ENCODE measurements at regions not wholly inside any gene's neighbourhood (a gene's known extent, or its start where the extent isn't known, plus 50 kb on each side); places are given as distances from the start of the nearest gene placed in this dataset.
"Not testable (repeated sequence)": the region's sequence is repeated elsewhere in the genome, so short reads cannot be mapped to it uniquely, and the experiment has no call there.

DNA sequence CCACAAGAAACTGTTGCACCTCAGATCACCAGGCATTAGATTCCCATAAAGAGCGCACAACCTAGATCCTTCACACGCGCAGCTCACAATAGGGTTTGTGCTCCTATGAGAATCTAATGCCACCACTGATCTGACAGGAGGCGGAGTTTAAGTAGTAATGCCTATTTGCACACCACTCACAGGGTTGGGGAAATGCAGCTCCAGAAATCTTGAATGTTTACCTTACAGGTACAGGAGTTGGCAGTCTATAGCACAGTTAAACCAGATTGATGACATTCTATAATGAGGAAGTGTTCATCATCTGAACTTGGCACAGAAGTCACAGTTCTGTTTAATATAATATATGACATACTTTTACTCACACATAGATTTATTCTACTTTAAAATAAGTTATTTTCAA is 732.2 kb upstream of the ZNF608 start:
- H3K4me3 ChIP-seq (ENCODE audit: low read depth, low read length), result no peak overlapping the region

DNA sequence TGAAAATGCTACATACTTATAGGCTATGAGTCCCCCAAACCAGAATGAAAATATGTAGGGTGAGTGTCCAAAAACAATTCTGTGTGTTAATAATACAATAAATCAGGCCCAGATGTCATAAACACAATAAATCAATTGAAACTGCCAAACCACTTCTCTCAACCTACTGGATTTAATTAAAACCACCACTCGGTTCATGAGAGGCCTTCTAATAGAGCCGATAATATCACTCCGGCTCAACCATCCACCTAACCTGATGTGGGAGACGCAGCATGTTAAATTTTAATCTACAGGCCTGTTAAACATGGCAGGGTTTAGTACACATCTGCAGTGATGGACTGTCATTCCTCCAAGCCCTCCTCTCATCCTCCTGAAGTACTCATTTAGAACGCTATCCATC is 734.5 kb upstream of the ZNF608 start:
- no peak overlapping the region for H3K4me3 ChIP-seq (ENCODE audit: low read depth, low read length)

DNA sequence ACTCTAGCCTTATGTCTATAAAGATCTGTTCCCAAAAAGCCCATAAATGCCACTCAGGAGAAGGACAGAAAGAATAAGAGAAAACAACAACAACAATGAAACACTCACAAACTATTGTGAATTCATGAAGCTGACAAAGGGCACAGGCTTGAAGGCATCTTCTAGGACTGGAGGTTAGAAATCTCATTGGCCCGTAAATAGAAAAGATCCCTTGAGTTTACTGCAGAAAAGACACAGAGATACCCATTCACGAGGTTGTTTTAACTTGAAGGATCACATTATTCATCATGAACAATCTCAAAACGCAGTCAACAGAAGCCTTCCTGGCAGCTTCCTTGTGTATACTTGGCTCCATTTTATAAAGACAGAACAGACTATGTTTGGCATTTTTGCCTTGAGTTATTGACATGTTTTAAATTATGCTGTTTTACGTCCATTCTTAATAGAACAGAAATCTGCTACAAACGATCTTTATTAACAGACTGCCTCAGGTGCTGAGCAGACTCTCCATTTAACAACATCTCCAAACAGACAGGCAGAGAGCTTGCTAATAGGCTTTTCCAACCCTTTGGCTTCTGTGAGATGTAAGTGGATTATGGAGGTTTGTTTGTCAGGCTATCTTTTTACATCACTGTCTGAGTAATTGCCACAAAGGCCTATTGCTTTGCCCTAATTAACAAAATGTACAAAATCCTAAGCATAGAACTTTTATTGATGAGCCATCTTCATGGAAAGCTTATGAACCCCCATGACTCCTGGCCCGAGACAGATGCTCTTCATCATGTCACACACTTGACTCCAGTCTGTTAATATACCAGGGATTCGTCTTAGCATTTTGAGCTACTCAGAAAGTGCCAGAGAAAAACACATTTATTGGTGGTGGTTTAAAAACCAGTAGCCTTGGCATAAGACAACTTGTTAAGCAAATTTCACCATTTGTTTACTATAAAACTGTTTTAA is 735.3 kb upstream of the ZNF608 start:
- no peak overlapping the region for H3K4me3 ChIP-seq (ENCODE audit: low read depth, low read length)

DNA sequence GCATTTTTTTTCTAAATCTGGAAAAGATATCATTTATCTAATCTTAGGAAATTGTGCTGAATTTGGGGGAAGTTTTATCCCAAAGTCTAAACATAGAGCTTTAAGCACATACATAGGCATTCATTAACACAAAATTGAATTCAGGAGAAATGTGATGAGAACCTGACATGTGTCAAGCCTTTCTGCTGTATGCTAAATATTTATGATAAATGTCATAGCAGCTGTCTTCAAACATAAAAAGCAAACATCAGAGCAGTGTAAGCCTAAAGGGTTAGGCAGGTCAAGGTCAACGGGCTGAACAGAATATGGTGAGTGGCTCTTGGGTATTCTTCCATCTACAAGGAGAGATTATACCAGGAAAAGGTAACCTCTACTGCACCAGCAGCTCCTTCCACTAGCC is 737.2 kb upstream of the ZNF608 start:
- no peak overlapping the region for H3K4me3 ChIP-seq (ENCODE audit: low read depth, low read length)

DNA sequence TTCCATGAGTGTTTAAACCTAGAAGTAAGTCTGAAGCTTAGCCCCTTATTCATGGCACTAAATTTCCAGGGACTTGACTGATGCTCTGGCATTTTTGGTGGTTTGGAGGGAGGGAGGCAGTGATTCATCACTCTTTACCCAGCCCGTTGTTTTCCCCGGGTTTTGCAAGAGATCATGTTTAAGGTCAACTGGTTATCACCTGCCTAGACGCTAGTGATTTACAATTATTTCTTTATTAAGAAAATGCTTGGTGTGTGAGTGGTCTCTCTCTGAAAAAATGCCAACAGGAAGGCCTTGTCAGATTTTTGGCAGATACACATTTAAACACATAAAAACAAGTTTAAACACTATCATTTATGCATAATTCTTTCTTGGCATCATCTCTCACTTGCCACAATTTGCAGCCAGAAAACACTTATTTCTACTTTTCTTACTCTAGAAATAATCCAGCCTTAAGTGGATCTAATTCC is 737.9 kb upstream of the ZNF608 start:
- no peak overlapping the region for H3K4me3 ChIP-seq (ENCODE audit: low read depth, low read length)

DNA sequence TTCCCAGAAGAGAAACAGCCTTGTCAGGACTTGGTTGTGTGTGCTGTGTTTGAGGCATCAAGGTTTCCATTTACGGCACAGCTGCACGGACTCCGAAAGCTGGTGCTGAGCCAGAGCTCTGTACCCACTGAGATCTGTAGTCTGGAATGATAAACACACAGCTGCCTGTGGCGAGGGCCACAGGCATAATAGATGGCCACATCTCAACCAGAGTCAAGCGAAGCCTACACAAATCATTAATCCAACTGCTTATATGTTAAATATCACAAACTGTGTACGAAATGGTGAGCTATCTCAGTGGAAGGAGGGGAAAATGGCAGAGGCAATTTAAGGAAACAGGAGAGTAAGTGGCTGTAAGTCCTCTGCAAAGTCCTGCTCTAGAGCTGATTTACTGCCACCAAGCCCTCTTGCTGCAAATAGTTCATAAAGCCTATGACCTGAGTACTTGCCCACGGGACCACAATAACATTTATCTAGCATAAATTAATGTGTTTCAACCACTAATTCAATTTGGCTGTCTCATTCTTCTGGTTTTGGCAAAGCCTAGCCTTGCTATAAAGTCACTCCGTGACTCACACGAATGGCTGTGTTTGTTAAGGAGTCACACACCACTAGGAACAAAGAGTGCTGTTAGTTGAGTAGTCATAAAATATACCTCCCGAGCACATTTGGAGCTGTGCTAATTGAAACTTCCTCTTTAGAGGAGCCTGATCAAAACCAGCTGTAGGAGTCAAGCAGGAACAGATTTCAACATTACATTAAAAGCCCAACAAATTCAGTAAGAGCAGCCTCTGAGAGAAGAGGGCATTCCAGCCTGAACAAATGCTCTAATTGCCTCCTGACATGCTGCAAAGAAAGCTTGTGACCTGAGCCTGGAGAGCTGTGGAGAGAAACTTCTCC is 738.6 kb upstream of the ZNF608 start:
- H3K4me3 ChIP-seq (ENCODE audit: low read depth, low read length), result no peak overlapping the region

DNA sequence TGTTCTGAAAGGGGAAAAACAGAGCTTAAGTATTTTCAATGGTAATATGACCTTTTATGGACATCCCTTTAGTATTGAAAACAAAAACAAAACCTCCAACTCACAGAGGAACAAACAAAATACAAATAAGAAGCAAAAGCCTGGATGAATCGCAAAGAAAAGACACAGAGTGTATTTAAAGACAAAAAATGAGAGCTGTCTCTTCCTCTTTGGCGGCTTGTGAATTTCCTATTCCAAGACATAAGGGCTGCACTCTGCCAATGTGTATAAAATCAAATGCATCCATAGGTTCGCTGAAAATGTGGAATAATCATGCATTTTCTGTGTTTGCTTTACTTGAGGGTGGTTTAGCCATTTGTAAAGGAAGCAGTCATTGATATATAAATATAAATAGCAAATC is 739.3 kb upstream of the ZNF608 start:
- no peak overlapping the region for H3K4me3 ChIP-seq (ENCODE audit: low read depth, low read length)

DNA sequence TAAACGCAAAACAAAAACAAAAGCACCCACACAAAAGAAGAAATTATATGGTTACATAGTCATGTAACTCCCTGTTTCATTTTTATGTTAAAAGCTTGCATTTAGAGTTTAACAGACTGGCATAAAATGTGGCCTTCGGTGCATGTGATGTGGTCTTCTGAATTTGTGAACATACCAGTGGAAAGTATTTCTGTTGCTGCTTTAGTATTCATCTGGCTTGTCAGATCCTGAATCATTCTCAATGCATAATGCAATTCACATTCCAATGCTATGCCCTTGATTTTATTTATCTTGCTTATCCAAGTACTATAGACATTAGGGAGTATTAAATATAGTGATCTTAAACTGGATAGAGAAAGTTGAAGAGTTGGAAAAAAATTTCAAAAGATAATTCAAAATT is 740.2 kb upstream of the ZNF608 start:
- H3K4me3 ChIP-seq (ENCODE audit: low read depth, low read length), result no peak overlapping the region

DNA sequence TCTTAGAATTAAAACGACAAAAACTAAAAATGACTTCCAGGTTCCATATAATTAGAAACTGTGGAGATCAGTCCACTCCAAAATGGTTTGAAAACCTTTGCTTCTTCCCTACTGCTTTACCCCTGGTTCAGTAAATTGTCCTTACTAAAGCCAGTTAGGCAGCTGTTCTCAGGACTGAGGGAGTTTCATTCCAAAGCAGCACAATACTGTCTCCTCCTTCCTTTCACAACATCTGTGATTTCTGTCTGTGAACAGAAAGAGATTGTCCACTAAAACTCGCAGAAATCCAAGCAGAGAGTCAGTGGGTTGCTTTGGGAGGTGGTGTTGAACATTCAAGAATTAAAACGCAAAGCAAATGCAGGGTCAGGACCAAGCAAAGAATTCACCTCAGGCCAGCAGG is 740.8 kb upstream of the ZNF608 start:
- H3K4me3 ChIP-seq (ENCODE audit: low read depth, low read length), result no peak overlapping the region

DNA sequence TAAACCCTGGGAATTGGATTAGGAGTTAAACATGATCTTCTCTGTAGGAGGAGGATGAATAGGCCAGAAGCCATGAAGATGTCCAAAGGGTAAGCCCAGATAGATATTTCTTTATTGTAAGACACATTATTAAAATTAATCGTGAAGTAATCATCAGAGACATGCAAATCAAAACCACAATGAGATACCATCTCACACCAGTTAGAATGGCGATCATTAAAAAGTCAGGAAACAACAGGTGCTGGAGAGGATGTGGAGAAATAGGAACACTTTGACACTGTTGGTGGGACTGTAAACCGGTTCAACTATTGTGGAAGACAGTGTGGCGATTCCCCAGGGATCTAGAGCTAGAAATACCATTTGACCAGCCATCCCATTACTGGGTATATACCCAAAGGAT is 741.2 kb upstream of the ZNF608 start:
- not testable (repeated sequence) for H3K4me3 ChIP-seq (ENCODE audit: low read depth, low read length)

DNA sequence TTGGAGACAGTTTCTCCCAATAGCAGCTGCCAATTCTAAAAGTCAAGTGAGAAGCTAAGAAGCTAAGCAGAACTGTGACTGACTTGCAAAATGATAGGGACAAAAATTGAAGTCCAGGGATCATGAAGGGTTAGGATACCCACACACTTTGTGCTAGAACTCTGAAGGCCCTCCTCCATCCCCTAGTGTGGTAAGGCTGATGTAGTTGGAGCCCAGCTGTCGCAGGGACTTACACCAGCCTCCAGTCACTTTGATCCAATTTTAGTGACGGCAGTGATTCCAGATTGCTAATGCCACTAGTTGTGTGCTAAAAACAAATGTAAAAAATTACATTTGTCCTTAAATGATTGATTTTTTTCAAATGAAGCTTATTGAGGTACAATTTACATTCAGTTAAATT is 742.7 kb upstream of the ZNF608 start:
- no peak overlapping the region for H3K4me3 ChIP-seq (ENCODE audit: low read depth, low read length)

DNA sequence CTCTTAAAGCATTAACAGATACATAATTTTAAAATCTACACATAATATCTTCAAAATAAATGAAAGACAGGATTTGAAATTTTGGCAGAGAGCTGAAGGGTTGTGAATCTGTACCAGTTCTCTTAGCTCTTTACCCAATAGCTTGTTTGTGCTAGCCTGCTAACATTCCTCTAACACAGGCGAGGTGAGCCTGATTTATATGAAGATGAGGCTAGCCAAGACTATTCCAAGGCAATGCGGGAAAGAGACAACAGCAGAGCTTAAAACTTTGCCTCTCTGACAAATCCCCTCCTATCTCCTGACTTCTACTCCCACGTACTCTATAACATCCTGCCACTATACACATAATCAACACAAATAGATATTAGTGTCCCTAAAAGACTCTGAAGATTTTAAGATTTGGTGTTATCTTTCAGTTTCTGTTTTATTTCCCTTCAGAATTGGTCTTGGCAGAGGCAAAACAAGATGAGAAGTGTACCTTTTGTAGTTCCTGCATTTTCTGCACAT is 745.6 kb upstream of the ZNF608 start:
- no peak overlapping the region for H3K4me3 ChIP-seq (ENCODE audit: low read depth, low read length)

DNA sequence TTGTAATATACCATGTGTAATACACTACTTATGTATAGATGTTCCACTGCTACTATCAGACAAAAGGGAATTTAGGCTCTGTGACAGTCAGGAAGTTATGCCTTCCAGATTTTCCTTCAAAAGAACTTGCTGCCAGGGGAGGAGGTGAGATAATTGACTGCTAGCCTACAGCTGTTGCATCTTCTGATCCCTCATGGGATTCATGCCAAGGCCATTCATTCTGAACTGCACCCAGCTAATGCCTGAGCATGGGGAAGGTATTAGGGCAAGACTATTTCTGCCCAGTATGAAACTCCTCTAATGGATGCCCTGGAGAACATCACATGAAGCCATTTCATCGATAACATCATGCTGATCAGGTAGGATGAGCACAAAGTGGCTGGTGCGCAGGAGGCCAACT is 746.5 kb upstream of the ZNF608 start:
- no peak overlapping the region for H3K4me3 ChIP-seq (ENCODE audit: low read depth, low read length)

DNA sequence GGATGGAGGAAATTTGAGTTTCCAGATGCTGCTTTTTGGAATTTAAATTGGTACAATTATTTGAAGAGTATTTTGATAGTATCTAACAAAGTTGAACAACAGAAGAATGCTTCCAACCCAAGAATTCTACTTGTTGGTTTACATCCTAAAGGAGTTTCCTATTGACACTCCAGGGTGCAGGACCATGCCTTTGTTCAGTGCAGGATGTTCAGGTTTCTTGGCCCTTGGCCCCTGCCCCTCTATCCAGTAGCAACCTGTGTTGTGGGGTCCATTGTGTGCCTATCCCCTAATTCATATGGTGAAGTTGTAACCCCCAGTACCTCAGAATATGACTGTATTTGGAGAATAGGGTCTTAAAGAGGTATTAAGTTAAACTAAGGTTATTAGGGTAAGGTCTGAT is 750.0 kb upstream of the ZNF608 start:
- no peak overlapping the region for H3K4me3 ChIP-seq (ENCODE audit: low read depth, low read length)

DNA sequence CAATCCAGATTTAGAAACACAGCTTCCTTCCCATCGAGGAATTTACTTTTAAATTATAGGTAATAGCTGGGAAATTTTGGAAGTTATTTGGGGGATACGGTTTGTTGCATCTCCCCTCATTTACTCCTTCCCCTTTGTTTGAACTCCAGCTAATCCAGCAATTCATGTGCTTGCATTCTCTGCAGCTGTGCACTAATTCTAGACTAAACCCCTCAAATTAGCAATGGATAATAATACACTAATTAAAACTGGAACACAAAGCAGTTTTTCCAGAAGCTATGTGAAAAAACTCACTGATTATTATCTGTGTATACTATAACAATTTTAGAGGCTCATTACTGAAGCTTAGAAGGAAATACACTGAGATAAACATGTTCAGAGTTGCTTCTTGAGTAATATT is 751.2 kb upstream of the ZNF608 start:
- no peak overlapping the region for H3K4me3 ChIP-seq (ENCODE audit: low read depth, low read length)

DNA sequence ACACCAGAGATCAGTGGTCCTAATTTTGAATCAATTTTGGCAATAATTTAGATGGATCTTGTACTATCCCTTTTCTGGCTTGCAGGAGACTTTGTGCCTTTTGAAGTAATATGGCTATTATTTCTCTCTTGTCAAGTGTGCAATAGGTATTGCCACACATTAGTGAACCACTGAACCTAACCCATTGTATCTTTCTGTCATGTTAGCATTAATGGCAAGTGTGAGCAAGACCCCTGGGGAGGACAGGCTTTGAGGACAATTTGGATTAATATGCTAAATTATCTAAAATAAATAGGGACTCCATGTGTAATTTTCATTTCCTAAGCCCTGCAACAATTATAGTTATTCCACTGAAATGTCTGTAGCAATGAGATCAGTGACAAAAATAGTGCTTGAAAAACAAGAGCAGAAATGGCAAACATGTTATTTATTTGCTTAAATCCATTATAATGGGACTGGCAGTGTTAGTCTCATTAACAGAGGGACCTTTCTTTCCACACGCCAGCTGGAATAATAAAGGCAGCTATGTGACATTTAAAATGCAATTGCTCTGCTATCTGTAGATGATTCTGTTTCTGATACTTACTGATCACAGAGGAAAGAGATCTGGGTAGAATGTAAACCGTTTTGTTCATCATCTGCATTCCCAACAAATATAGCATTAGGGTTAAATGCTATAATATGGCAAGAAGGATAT is 753.3 kb upstream of the ZNF608 start:
- no peak overlapping the region for H3K4me3 ChIP-seq (ENCODE audit: low read depth, low read length)

DNA sequence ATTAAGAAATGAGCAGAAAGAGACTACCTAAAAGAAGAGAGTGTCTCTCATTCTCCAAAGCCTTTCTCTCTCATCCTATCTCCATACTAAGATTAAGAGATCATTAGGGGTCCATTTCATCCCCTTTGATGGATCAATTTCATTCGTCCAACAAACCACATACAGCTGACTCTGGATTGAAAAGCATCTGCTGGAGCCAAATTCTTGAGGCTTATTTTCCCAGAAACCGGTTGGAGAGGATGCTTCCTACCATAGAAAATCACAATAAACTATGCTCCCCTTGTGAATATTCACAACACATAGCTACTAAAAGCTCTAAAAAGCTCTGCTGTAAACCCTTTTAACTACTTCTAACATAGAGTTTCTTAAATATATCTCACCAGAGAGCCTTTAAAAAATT is 755.0 kb upstream of the ZNF608 start:
- H3K4me3 ChIP-seq (ENCODE audit: low read depth, low read length), result no peak overlapping the region

DNA sequence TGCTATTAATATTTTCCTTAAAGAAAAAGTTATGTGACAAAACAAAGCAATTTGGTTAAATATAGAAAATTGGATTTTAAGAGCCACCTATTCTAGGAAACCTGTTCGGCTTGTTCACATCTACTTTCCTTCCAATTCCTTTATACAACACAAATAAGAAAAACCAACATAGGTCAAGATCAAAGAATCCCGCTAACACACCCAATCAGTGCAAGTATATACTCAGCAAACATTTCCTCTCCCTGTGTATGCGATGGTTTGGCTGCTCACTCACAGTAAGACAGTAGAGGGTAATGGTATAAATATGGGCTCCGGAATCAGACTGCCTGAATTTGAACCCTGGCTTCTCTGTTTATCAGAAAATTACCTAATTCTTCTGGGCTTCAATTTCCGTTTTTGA is 757.5 kb upstream of the ZNF608 start:
- H3K4me3 ChIP-seq (ENCODE audit: low read depth, low read length), result no peak overlapping the region

DNA sequence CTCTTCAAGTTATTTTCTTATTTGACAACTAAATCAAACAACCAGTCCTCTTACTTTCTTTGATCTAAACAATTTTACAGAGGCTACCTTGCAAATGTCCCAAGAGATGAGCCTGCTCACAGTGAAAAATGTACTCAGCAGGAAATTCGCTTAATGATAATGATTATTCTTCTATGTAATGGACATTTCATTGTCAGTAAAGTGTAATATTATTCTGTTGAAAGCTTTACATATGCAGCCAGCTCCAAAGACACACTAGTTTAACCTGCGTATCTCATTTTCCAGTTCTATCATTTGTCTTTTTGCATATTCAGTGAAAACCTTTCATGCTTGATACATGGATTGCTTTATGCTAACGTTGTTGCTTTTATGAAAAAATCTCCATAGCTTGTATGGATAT is 758.7 kb upstream of the ZNF608 start:
- H3K4me3 ChIP-seq (ENCODE audit: low read depth, low read length), result no peak overlapping the region

DNA sequence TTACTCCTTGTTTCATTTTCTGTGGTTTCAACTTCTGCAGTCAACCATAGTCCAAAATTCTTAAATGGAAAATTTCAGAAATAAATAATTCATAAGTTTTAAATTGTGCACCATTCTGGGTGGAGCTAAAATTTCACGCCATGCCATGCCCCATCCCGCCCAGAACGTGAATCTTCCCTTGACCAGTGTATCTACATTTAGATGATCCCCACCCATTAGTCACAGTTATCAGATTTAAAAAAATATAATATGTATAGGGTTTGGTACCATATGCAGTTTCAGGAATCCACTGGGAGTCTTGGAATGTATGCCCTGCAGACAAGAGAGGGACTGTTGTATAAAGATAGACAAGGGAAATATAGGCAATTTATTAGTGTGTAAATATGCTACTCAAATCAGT is 759.7 kb upstream of the ZNF608 start:
- H3K4me3 ChIP-seq (ENCODE audit: low read depth, low read length), result no peak overlapping the region

DNA sequence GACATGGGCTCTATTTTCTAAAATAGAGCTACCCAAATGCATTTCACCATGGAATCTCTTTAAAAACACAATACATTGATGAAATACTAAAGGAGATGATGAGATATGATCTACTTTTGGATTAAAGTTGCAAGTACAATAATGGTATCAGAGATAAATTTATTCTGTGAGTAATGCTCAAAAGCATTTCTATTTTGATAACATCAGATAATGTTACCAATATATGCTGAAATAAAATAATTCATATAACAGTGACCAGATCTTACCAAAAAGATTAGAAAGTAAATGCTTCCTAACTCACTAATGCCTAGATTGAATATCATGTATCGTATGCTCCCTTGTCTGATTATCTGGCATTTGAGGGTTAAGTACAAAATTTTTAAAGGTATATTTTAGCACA is 761.8 kb upstream of the ZNF608 start:
- no peak overlapping the region for H3K4me3 ChIP-seq (ENCODE audit: low read depth, low read length)

Measured in iPS-11a (cell line).